Left kidney (tissue), 1 donor: ENCODE measurements at regions not wholly inside any gene's neighbourhood (a gene's known extent, or its start where the extent isn't known, plus 50 kb on each side); places are given as distances from the start of the nearest gene placed in this dataset.
"Not testable (repeated sequence)": the region's sequence is repeated elsewhere in the genome, so short reads cannot be mapped to it uniquely, and the experiment has no call there.

Experiments
- DNase-seq: peaks from one replicate; pipeline ENCODE4 v3.0.0-alpha.2; 2013

GRCh38 chr3:175948041-175948440, 1088.9 kb downstream of the NAALADL2 start:
- no peak for DNase-seq

GRCh38 chr3:175941352-175941751, 1082.2 kb downstream of the NAALADL2 start:
- no peak for DNase-seq

- no peak for DNase-seq
Observed at GRCh38 chr3:175940881-175941280, 1081.7 kb downstream of the NAALADL2 start.

- no peak for DNase-seq
Observed at GRCh38 chr3:175940243-175940642, 1081.1 kb downstream of the NAALADL2 start.

GRCh38 chr3:175937367-175937766, 1078.2 kb downstream of the NAALADL2 start:
- not testable (repeated sequence) for DNase-seq

- DNase-seq = no peak
Observed at GRCh38 chr3:175932586-175932985, 1073.5 kb downstream of the NAALADL2 start.

- DNase-seq = no peak
Observed at GRCh38 chr3:175919133-175919532, 1060.0 kb downstream of the NAALADL2 start.

- DNase-seq = no peak
Observed at GRCh38 chr3:175916191-175916934, 1057.2 kb downstream of the NAALADL2 start.

GRCh38 chr3:175914785-175915184, 1055.7 kb downstream of the NAALADL2 start:
- DNase-seq = no peak

GRCh38 chr3:175913286-175913685, 1054.2 kb downstream of the NAALADL2 start:
- no peak for DNase-seq

GRCh38 chr3:175911937-175912336, 1052.8 kb downstream of the NAALADL2 start:
- no peak for DNase-seq

GRCh38 chr3:175902226-175902625, 1043.1 kb downstream of the NAALADL2 start:
- DNase-seq = no peak

- DNase-seq = no peak
Observed at GRCh38 chr3:175898194-175898593, 1039.1 kb downstream of the NAALADL2 start.

- no peak for DNase-seq
Observed at GRCh38 chr3:175896655-175897054, 1037.5 kb downstream of the NAALADL2 start.

GRCh38 chr3:175895731-175896130, 1036.6 kb downstream of the NAALADL2 start:
- no peak for DNase-seq

GRCh38 chr3:175893566-175893965, 1034.4 kb downstream of the NAALADL2 start:
- DNase-seq = no peak

- no peak for DNase-seq
Observed at GRCh38 chr3:175890066-175890465, 1030.9 kb downstream of the NAALADL2 start.

GRCh38 chr3:175885231-175885766, 1026.2 kb downstream of the NAALADL2 start:
- no peak for DNase-seq

GRCh38 chr3:175879417-175879816, 1020.3 kb downstream of the NAALADL2 start:
- no peak for DNase-seq

- no peak for DNase-seq
Observed at GRCh38 chr3:175869404-175869803, 1010.3 kb downstream of the NAALADL2 start.

GRCh38 chr3:175868626-175869025, 1009.5 kb downstream of the NAALADL2 start:
- no peak for DNase-seq

- no peak for DNase-seq
Observed at GRCh38 chr3:175865724-175866123, 1006.6 kb downstream of the NAALADL2 start.

GRCh38 chr3:175861916-175862315, 1002.8 kb downstream of the NAALADL2 start:
- no peak for DNase-seq
